HG03439 (cell line): ENCODE measurements at regions not wholly inside any gene's neighbourhood (a gene's known extent, or its start where the extent isn't known, plus 50 kb on each side); places are given as distances from the start of the nearest gene placed in this dataset.
"Not testable (repeated sequence)": the region's sequence is repeated elsewhere in the genome, so short reads cannot be mapped to it uniquely, and the experiment has no call there.

Source experiments
- ATAC-seq: cut with Tn5 transposase; IDR thresholded peaks from one replicate; pipeline ENCODE4 v1.9.1; 2021; ENCODE audit warnings: mild to moderate bottlenecking, moderate library complexity; ENCODE audit not compliant: unreplicated experiment

DNA sequence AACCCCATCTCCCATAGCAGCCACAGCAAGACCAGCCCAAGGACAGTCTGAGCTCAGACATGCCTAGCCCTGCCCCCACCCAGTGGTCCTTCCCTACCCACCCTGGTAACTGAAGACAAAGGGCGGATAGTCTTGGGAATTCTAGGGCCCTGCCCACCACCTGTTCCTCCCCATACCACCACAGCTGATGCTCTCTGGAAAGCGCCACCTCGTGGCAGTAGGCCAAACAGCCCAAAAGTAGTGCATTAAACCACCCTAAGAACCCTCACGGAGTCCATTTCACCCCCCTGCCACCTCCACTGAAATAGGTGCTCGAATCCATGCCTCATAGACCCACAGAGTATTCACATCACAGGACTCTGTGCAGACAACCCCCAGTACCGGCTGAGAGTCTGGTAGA, 1021.4 kb downstream of the CDH8 start:
- ATAC-seq = no peak

DNA sequence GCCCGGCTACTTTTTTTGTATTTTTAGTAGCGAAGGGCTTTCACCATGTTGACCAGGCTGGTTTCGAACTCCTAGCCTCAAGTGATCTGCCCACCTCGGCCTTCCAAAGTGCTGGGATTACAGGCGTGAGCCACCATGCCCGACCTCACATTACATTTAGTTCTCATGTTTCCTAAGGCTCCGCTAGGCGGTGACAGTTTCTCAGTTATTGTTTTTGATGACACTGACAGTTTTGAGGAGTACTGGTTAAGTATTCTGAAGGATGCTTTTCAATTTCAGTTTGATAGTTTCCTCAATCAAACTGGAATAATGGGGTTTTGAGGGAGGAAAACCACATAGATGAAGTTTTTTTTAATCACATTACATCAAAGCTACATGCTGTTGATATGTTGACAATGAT, 1028.5 kb downstream of the CDH8 start:
- ATAC-seq = no peak

- no peak for ATAC-seq
Measured at GRCh38 chr16:61005952-61006351, 1030.3 kb downstream of the CDH8 start.

DNA sequence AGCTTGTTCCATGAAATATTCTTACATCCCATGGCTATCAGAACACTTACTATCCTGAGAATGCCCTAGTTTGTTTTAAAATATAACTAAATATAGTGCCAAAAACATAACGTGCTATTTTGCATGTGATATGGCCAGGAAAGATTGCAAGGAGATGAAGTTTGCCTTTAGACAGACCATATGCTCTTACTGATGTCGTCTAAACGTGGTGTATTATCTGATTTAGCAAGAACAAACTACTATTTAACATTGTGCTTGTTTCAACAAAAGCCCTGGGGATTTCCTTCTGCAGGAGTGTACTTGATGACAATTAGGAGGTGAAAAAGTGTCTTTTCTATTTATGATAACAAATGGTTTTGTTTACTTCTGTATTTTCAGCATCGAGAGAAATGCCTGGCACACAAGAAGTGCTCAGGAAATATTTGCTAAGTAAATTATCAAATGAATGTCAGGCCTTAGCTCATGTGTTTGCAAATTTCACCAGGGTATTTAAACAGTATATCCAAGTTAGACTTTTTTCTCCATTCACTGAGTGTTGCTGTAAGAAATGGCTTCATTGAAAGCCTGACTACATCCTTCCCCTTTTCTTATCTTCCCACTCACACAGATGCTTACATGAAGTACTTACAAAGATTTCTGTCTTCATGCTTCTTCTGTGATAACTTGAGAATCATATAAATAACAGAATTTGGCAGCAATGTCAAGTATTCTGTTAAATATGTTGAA, 1033.6 kb downstream of the CDH8 start:
- no peak for ATAC-seq

- no peak for ATAC-seq
Measured at GRCh38 chr16:60991886-60992285, 1044.4 kb downstream of the CDH8 start.

DNA sequence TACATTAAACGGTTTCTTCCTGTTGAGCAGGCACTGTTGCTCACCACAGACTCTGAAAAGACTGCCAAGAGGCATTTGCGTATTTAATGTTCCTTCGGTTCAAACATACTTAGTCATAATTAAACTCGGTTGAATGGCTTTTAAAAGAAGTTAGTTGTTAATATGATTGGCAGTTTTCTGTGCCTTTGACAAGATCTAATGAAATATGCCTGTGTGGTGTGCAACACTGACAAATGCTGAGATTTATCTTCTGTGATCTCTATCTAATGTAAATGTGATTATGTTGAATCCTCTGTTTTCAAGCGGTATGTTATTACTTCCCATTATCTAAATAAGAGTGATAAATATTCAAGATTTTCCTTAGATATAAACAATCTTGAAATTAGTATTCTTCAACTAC, 1046.6 kb downstream of the CDH8 start:
- no peak for ATAC-seq

DNA sequence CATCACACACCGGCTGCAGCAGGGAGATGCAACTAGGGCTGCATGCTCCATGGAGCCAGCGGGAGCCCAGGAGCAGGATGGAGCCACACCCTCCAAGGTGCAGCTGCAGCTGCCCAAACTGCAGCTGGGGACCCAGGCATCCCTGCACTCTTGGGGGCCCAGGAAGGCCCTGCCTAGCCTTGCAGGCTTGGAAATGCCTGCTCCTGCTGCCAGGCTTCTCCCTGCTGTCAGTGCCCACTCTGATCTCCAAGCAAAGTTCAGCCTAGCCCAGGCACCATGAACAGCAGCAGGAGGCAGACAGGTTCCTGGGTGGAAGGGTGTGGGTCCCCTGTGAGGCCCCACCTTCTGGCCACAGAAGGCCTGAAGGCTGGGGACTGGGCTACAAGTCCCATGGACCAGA, 1057.1 kb downstream of the CDH8 start:
- no peak for ATAC-seq

DNA sequence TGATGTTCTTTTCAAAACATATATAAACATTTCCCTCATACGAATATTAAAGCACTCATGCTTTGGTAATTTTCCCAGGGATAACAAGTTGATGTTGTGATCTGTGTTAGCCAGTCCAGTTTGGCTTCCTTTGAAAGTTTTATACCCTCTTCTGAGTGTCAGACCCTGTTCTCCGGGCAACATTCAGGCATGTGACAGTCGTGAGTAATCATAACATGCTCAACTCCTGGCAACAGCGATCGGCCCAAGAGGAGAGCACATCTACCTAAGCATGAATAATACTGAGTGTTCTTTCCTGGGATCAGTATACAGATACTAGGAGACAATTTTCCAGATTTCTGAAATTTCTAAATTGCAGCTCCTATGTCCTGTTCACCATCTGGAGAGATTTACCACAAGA, 1086.4 kb downstream of the CDH8 start:
- ATAC-seq = no peak

DNA sequence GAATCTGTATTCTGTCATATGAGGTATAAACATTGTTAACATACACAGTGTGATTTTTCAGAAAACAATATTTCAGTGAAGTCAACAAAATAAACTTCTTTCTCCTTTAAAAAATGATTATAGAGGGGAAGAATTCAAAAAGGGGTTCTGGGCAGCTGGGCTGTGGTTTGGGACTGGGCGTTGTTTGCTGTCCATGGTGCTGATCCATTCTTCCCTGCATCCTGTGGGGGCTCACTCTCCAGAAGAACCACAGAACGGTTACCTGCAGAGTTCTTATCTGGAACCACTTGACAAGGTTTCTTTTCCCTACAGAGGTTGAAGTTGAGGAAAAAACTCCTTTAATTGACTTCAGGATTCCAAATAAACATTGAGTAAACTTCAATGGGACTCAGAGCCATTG, 1091.0 kb downstream of the CDH8 start:
- ATAC-seq = no peak

GRCh38 chr16:60936189-60936588, 1100.0 kb downstream of the CDH8 start:
- ATAC-seq = not testable (repeated sequence)

GRCh38 chr16:60932600-60932999, 1103.6 kb downstream of the CDH8 start:
- no peak for ATAC-seq

GRCh38 chr16:60930291-60930690, 1105.9 kb downstream of the CDH8 start:
- no peak for ATAC-seq

- ATAC-seq = no peak
Measured at GRCh38 chr16:60922920-60923319, 1113.3 kb downstream of the CDH8 start.

DNA sequence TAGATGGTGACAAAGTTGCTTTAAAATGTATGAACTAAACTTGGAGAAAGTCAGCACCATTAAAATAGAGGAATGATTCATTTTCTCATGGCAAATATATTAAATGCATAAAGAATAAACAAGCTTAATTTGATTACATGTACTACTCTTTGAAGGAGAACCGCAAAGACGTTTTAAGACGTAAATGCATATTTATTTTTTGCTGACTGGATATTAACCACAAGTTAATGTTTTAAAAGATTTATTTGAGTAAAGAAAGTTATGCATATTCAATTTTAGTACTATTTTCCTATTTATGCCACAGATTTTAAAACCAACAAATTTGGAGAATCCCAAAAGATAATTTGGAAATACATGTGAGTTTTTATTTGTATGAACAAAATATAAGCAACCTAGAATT, 1121.9 kb downstream of the CDH8 start:
- no peak for ATAC-seq

DNA sequence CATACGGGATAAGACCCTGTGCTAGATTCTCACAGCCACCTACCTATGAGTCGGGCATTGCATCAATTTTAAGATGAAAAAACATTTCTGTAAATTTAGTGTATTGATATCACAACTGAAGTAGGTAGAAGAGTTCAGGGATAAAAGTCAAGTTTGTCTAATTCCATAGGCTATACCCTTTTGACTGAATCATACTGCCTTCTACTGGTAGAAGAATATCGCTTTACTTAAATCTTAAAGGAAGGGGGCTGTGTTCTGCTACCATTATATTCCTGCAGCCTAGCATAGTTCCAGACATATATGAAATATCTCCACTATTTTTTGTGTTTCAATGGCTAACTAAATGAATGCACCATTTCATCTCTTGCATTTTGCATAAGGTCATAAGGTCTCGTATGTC, 1128.6 kb downstream of the CDH8 start:
- ATAC-seq = no peak

- ATAC-seq = no peak
Measured at GRCh38 chr16:60905811-60906210, 1130.4 kb downstream of the CDH8 start.

GRCh38 chr16:60902114-60902513, 1134.1 kb downstream of the CDH8 start:
- no peak for ATAC-seq

- ATAC-seq = no peak
Measured at GRCh38 chr16:60882816-60883215, 1153.4 kb downstream of the CDH8 start.

DNA sequence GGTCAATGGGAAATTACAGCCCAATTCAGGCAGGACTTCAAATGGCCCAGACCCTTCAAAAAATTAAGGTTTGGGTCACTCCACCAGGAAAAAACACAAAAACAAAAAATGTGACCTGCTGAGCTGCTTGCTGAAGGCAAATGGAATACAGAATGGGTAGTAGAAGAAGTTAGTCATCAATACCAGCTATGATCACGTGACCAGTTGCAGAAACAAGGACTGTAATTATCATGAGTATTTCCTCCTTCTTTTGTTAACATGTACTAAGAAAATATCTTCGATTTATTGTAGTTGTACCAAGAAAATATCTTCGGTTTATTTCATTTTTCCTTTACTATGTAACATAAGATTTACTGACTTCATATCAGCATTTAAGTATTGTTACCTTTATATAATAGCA, 1183.6 kb downstream of the CDH8 start:
- ATAC-seq = no peak

GRCh38 chr16:60821661-60822060, 1214.6 kb downstream of the CDH8 start:
- no peak for ATAC-seq

- ATAC-seq = no peak
Measured at GRCh38 chr16:60820361-60820760, 1215.9 kb downstream of the CDH8 start.

GRCh38 chr16:60818465-60818864, 1217.8 kb downstream of the CDH8 start:
- no peak for ATAC-seq

DNA sequence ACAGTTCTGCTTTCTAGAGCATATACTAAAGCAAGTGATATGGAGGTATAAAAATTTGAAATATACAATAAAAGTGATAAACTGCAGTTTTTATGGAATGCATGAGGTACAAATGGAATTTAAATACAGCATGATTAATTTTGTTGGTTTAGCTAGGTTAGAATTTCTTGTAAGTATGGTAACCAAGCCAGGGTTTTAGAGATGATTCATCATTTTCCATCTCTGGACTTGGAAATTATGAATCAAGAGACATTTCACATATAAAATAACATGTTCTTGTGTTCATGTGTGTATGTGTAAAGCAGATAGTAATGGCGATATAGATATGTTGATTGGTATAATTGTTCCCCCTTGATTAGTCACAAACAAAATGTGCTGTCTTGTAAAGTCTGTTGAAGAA, 1219.8 kb downstream of the CDH8 start:
- no peak for ATAC-seq
